Osteoblast (primary cell): ENCODE measurements at regions not wholly inside any gene's neighbourhood (a gene's known extent, or its start where the extent isn't known, plus 50 kb on each side); places are given as distances from the start of the nearest gene placed in this dataset.

ENCODE experiments used
- DNase-seq: peaks from one replicate; pipeline ENCODE4 v3.0.0; 2011; ENCODE audit warnings: low spot score, mixed read lengths; ENCODE audit not compliant: insufficient read length; ENCODE audit errors: missing footprints
- H2AFZ ChIP-seq: 2 replicates; pipeline ENCODE4 v1.6.0; 2011; ENCODE audit warnings: mild to moderate bottlenecking, low read length
- H3K27ac ChIP-seq: 2 replicates; pipeline ENCODE4 v1.5.1; 2011; ENCODE audit warnings: mild to moderate bottlenecking, low read depth, low read length, moderate library complexity
- H3K27me3 ChIP-seq: 2 replicates; pipeline ENCODE4 v1.6.0; 2012; ENCODE audit warnings: mild to moderate bottlenecking, control low read depth, inconsistent platforms, low read length, moderate library complexity; ENCODE audit not compliant: insufficient read depth
- H3K36me3 ChIP-seq: 2 replicates; pipeline ENCODE4 v1.5.1; 2011; ENCODE audit warnings: mild to moderate bottlenecking, low read length, control low read depth, moderate library complexity; ENCODE audit not compliant: insufficient read depth
- H3K4me1 ChIP-seq: 2 replicates; pipeline ENCODE4 v1.5.1; 2011; ENCODE audit warnings: mild to moderate bottlenecking, low read length, control low read depth, moderate library complexity; ENCODE audit not compliant: insufficient read depth
- H3K4me2 ChIP-seq: 2 replicates; pipeline ENCODE4 v1.6.0; 2011; ENCODE audit warnings: mild to moderate bottlenecking, low read length; ENCODE audit not compliant: insufficient read depth
- H3K4me3 ChIP-seq: fragments of 200-600 bp; sonication (generic); 3 replicates; pipeline ENCODE4 v1.5.1; 2012; ENCODE audit warnings: mild to moderate bottlenecking, low read length, inconsistent platforms; ENCODE audit not compliant: insufficient read depth
- H3K79me2 ChIP-seq: 2 replicates; pipeline ENCODE4 v1.6.0; 2012; ENCODE audit warnings: mild to moderate bottlenecking, low read length, control low read depth, inconsistent platforms; ENCODE audit not compliant: insufficient read depth
- H3K9me3 ChIP-seq: 2 replicates; pipeline ENCODE4 v1.5.1; 2011; ENCODE audit warnings: low read depth, low read length, control low read depth
- H4K20me1 ChIP-seq: 2 replicates; pipeline ENCODE4 v1.6.0; 2012; ENCODE audit warnings: mild to moderate bottlenecking, low read length, control low read depth; ENCODE audit not compliant: insufficient read depth
- TF ChIP-seq, protein P1 (sequence below): IDR thresholded peaks from 2 replicates; pipeline ENCODE4 v1.5.1; 2011; ENCODE audit warnings: mild to moderate bottlenecking, low read depth, low read length, moderate library complexity; ENCODE audit errors: extremely low read depth

DNA sequence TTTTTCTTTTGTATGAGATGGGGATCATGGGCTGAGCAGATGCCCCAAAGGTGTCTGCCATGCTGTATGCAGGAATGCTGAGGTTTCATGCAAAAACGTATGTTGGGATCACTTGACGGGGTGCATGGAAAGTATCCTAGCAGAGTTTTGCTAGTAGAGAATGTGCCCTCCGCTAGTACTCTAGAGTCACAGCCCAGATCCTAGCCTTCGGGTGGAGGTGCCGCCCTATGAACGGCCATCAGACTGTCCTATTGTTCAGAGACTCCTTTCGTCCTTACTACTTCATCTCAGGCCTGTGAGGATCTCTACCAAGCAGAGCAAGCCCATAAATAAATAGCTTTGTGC lies 69.6 kb upstream of the SPATA31E1 start:
- no peaks in the 10 kb centered on the region for H3K79me2 ChIP-seq
- DNase-seq, result no peak
- peak overlapping the region; percentile 27 for H3K4me3 ChIP-seq
- H3K27ac ChIP-seq, result peak overlapping the region; percentile 51
- H3K36me3 ChIP-seq, result no peaks in the 10 kb centered on the region
- peak overlapping the region; percentile 57 for H3K4me2 ChIP-seq
- H4K20me1 ChIP-seq, result no peaks in the 10 kb centered on the region
- TF ChIP-seq, protein P1, sequence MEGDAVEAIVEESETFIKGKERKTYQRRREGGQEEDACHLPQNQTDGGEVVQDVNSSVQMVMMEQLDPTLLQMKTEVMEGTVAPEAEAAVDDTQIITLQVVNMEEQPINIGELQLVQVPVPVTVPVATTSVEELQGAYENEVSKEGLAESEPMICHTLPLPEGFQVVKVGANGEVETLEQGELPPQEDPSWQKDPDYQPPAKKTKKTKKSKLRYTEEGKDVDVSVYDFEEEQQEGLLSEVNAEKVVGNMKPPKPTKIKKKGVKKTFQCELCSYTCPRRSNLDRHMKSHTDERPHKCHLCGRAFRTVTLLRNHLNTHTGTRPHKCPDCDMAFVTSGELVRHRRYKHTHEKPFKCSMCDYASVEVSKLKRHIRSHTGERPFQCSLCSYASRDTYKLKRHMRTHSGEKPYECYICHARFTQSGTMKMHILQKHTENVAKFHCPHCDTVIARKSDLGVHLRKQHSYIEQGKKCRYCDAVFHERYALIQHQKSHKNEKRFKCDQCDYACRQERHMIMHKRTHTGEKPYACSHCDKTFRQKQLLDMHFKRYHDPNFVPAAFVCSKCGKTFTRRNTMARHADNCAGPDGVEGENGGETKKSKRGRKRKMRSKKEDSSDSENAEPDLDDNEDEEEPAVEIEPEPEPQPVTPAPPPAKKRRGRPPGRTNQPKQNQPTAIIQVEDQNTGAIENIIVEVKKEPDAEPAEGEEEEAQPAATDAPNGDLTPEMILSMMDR, result no peak
- peaks cover 14% of the 10 kb centered on the region for H3K4me1 ChIP-seq
- no peaks in the 10 kb centered on the region for H3K27me3 ChIP-seq
- peak overlapping the region; percentile 47 for H2AFZ ChIP-seq
- peaks cover 2% of the 10 kb centered on the region for H3K9me3 ChIP-seq

DNA sequence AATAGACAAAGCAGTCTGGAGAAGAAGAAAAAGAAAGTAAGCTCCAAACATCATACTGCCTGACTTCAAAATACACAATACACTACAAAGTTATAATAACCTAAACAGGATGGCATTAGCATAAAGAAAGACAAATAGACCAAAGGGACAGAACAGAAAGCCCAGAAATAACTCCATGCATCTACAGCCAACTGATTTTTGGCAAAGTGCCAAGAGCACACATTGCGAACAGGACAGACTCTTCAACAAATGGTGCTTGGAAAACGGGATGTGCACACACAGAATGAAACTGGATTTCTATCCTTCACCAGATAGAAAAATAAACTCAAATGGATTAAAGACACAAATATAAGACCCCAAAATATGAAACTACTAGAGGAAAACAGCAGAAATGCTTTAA lies 66.6 kb upstream of the SPATA31E1 start:
- Histone ChIP-seq H3K4me2 (no peak overlapping the region), H3K4me1 (peaks cover 14% of the 10 kb centered on the region), H3K27me3 (no peaks in the 10 kb centered on the region), H3K4me3 (no peak overlapping the region), H3K36me3 (no peaks in the 10 kb centered on the region), H3K79me2 (no peaks in the 10 kb centered on the region), H3K27ac (no peak overlapping the region), H2AFZ (no peak overlapping the region), H4K20me1 (no peaks in the 10 kb centered on the region), H3K9me3 (no peaks in the 10 kb centered on the region)
- TF ChIP-seq, protein P1, result no peak
- DNase-seq, result no peak

DNA sequence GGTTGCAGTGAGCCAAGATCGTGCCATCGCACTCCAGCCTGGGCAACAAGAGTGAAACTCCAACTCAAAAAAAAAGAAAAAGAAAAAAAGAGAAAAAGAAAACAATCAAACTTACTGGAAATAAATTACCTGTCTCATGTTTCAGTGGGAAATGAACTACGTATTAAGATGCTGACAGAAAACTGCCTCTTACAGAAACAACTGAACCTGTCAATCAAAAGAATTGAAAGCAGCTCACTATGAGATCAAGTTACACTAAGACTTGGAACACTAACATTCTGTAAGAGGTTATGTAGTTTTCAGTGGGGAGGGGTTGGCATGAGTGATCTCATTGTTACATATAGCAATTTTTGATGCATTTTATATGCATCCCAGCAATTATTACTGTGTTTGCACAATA lies 64.4 kb upstream of the SPATA31E1 start:
- no peak overlapping the region for H3K4me2 ChIP-seq
- TF ChIP-seq, protein P1, result no peak

DNA sequence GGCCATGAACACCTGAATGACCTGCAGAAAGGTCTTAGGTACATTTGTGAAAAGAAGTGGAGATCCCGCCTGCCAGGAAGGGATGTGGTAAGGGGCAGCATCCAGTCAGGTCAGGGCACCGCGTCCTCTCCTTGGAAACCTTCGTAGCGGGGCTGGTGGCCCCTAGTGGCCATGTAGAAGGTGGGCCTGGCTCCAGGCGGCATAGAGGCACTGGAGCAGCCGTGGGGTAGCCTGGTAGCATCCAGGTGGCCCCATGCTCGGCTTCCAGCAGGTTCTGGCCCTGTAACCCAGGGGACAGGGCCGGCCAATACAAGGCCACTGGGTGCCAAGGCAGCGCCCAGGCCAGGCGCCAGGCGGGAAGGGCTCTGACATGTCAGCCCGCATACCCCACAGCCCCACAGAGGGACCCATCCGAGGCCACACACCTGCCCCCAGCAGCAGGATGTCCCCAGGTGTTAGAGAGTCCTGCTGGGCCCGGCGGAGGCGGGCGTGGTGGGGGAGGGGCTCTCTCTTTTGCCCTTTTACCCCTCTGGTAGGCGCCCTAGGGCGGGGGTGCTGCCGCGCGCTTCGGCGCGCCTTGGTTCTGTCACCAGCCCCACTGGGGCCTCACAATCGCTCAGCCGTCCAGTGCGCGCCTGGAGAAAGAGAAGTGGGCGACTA lies 58.3 kb upstream of the SPATA31E1 start:
- TF ChIP-seq, protein P1, result no peak
- Histone ChIP-seq H4K20me1 (no peaks in the 10 kb centered on the region), H3K4me2 (no peak overlapping the region)

More for the DNA sequence above, 64.4 kb upstream of the SPATA31E1 start:
- Histone ChIP-seq H3K4me3 (no peak overlapping the region), H3K9me3 (no peaks in the 10 kb centered on the region), H3K36me3 (no peaks in the 10 kb centered on the region), H3K79me2 (no peaks in the 10 kb centered on the region), H4K20me1 (no peaks in the 10 kb centered on the region), H2AFZ (no peak overlapping the region), H3K4me1 (peaks cover under 1% of the 10 kb centered on the region), H3K27ac (no peak overlapping the region), H3K27me3 (no peaks in the 10 kb centered on the region)
- DNase-seq, result no peak

More for the DNA sequence above, 58.3 kb upstream of the SPATA31E1 start:
- no peaks in the 10 kb centered on the region for H3K27me3 ChIP-seq
- H3K4me1 ChIP-seq, result peaks cover 6% of the 10 kb centered on the region
- H3K4me3 ChIP-seq, result no peak overlapping the region
- no peak overlapping the region for H3K27ac ChIP-seq
- H2AFZ ChIP-seq, result no peak overlapping the region
- peak; percentile 49 for DNase-seq
- no peaks in the 10 kb centered on the region for H3K79me2 ChIP-seq
- H3K36me3 ChIP-seq, result no peaks in the 10 kb centered on the region
- H3K9me3 ChIP-seq, result no peaks in the 10 kb centered on the region
